Gastroesophageal sphincter (tissue), 4 donors: ENCODE measurements at regions not wholly inside any gene's neighbourhood (a gene's known extent, or its start where the extent isn't known, plus 50 kb on each side); places are given as distances from the start of the nearest gene placed in this dataset.

Experiments used
- ATAC-seq: fragments of 150-250 bp; one replicate; pipeline ENCODE4 v1.9.1; 2016; ENCODE audit warnings: mild to moderate bottlenecking, moderate library complexity
- H3K27ac ChIP-seq, 4 donors: fragments of 200-600 bp; sonication (generic) in 3 of 4; 1 replicate in 3 of 4; 2 replicates in 1 of 4; pipeline ENCODE4 v1.5.1; 2016 to 2019
- H3K27me3 ChIP-seq: fragments of 200-600 bp; sonication (generic); one replicate; pipeline ENCODE4 v1.5.1; 2019
- H3K36me3 ChIP-seq, 2 donors: fragments of 200-600 bp; sonication (generic); one replicate each; pipeline ENCODE4 v1.5.1; 2019; ENCODE audit warnings: control low read depth in 1 of 2
- H3K4me1 ChIP-seq, 3 donors: fragments of 200-600 bp; sonication (generic); 1 replicate in 2 of 3; 2 replicates in 1 of 3; pipeline ENCODE4 v1.5.1; 2016 to 2019; ENCODE audit warnings: control low read depth in 2 of 3
- H3K4me3 ChIP-seq, 2 donors: fragments of 200-600 bp; sonication (generic); one replicate each; pipeline ENCODE4 v1.5.1; 2019; ENCODE audit warnings: mild to moderate bottlenecking in 1 of 2, moderate library complexity in 1 of 2
- H3K9me3 ChIP-seq, 3 donors: fragments of 200-600 bp; sonication (generic); one replicate each; pipeline ENCODE4 v1.5.1; 2017 to 2019; ENCODE audit warnings: control low read depth in 2 of 3
- CTCF ChIP-seq, 4 experiments: fragments of 200-600 bp in 2 of 4; fragments of 450-650 bp in 2 of 4; sonication (generic) in 1 of 4; IDR thresholded peaks; one replicate each; pipeline ENCODE4 v1.5.1; 2017 to 2019; ENCODE audit warnings: antibody characterized with exemption in 4 of 4, mild to moderate bottlenecking in 2 of 4, moderate library complexity in 2 of 4
- EP300 ChIP-seq: sonication (generic); formaldehyde crosslinking; IDR thresholded peaks from one replicate; pipeline ENCODE4 v1.6.1; 2017; ENCODE audit warnings: antibody characterized with exemption, mild to moderate bottlenecking
- POLR2A ChIP-seq, 2 donors: fragments of 450-650 bp; IDR thresholded peaks; one replicate each; pipeline ENCODE4 v1.6.1; 2017; ENCODE audit warnings: antibody characterized with exemption in 2 of 2, mild to moderate bottlenecking in 2 of 2, moderate library complexity in 1 of 2
- POLR2AphosphoS5 ChIP-seq: sonication (generic); formaldehyde crosslinking; IDR thresholded peaks from one replicate; pipeline ENCODE4 v1.6.1; 2017; ENCODE audit warnings: antibody characterized with exemption
- WGBS, 2 donors: methylation state at CpG; one replicate each; pipeline ENCODE4 v1.1.5; 2018; ENCODE audit warnings: low coverage in 1 of 2; 5-methylcytosine and 5-hydroxymethylcytosine counted together

- H3K27me3 ChIP-seq = no peaks in the 10 kb centered on the region
- no peak overlapping the region for H3K4me3 ChIP-seq
- 92 to 93% methylated on average over 4 to 5 of the region's 5 CpGs for WGBS, 2 donors
- H3K4me1 ChIP-seq = no peaks in the 10 kb centered on the region
- no peaks in the 10 kb centered on the region for H3K9me3 ChIP-seq
- H3K27ac ChIP-seq = no peak overlapping the region
- TF ChIP-seq CTCF (IDR thresholded peaks at IDR 0.05) = no peak
- no peak for TF ChIP-seq EP300
- TF ChIP-seq POLR2A (IDR thresholded peaks at IDR 0.05) = no peak
- no peak for TF ChIP-seq POLR2AphosphoS5
- no peak for ATAC-seq
- H3K36me3 ChIP-seq = no peaks in the 10 kb centered on the region
Measured at GRCh38 chr10:35949811-35950211, 307.7 kb upstream of the FZD8 start.

GRCh38 chr10:35946556-35946955 lies 304.5 kb upstream of the FZD8 start:
- no peak for ATAC-seq
- H3K36me3 ChIP-seq = no peaks in the 10 kb centered on the region
- H3K9me3 ChIP-seq = no peaks in the 10 kb centered on the region
- no peaks in the 10 kb centered on the region for H3K27me3 ChIP-seq
- no peak overlapping the region for H3K27ac ChIP-seq
- H3K4me3 ChIP-seq = no peak overlapping the region
- TF ChIP-seq POLR2AphosphoS5 = no peak
- no peak for TF ChIP-seq POLR2A (IDR thresholded peaks at IDR 0.05)
- no peak for TF ChIP-seq EP300
- TF ChIP-seq CTCF (IDR thresholded peaks at IDR 0.05) = no peak
- 70 to 86% methylated on average over 3 of the region's 3 CpGs for WGBS, 2 donors
- H3K4me1 ChIP-seq = no peaks in the 10 kb centered on the region

- Histone ChIP-seq H3K4me1 (peaks cover 0 to 8% (median 0%) of the 10 kb centered on the region in 3 donors), H3K4me3 (no peak overlapping the region), H3K27me3 (no peaks in the 10 kb centered on the region), H3K27ac (no peak overlapping the region), H3K36me3 (no peaks in the 10 kb centered on the region), H3K9me3 (no peaks in the 10 kb centered on the region)
- no peak for TF ChIP-seq POLR2A (IDR thresholded peaks at IDR 0.05)
- no peak for TF ChIP-seq POLR2AphosphoS5
- TF ChIP-seq CTCF (IDR thresholded peaks at IDR 0.05) = no peak
- no peak for TF ChIP-seq EP300
- no peak for ATAC-seq
- 81 to 90% methylated on average over 3 of the region's 3 CpGs for WGBS, 2 donors
Measured at GRCh38 chr10:35942057-35942456, 300.0 kb upstream of the FZD8 start.

- Histone ChIP-seq H3K9me3 (no peaks in the 10 kb centered on the region), H3K4me3 (no peak overlapping the region), H3K27me3 (no peaks in the 10 kb centered on the region), H3K4me1 (peaks cover 0 to 8% (median 0%) of the 10 kb centered on the region in 3 donors), H3K36me3 (no peaks in the 10 kb centered on the region), H3K27ac (peak overlapping the region in 2 of 4 donors; percentile 46 to 50)
- peak; percentile 31 for ATAC-seq
- TF ChIP-seq CTCF (IDR thresholded peaks at IDR 0.05) = no peak
- TF ChIP-seq POLR2AphosphoS5 = no peak
- no peak for TF ChIP-seq POLR2A (IDR thresholded peaks at IDR 0.05)
- no peak for TF ChIP-seq EP300
- WGBS, 2 donors = 18 to 39% methylated on average over 3 to 7 of the region's 14 CpGs
Measured at GRCh38 chr10:35940141-35941041, 298.3 kb upstream of the FZD8 start.

GRCh38 chr10:35938160-35938559 lies 296.1 kb upstream of the FZD8 start:
- Histone ChIP-seq H3K4me3 (no peak overlapping the region), H3K36me3 (no peaks in the 10 kb centered on the region), H3K4me1 (peaks cover 0 to 8% (median 0%) of the 10 kb centered on the region in 3 donors), H3K27me3 (no peaks in the 10 kb centered on the region), H3K27ac (no peak overlapping the region), H3K9me3 (no peaks in the 10 kb centered on the region)
- ATAC-seq = no peak
- no peak for TF ChIP-seq POLR2AphosphoS5
- no peak for TF ChIP-seq EP300
- TF ChIP-seq POLR2A (IDR thresholded peaks at IDR 0.05) = no peak
- no peak for TF ChIP-seq CTCF (IDR thresholded peaks at IDR 0.05)
- WGBS, 2 donors = 95 to 100% methylated on average over 4 of the region's 5 CpGs
